ENCODE measurements at regions not wholly inside any gene's neighbourhood (a gene's known extent, or its start where the extent isn't known, plus 50 kb on each side); places are given as distances from the start of the nearest gene placed in this dataset.

- peaks cover 2% of the 10 kb centered on the region for H3K27me3 Mint-ChIP-seq (ENCODE audit: low read depth)
- DNase-seq (ENCODE audit: low spot score in 2 of 2, unreplicated experiment in 2 of 2): no peak
- no peak overlapping the region for H3K27ac Mint-ChIP-seq
- peaks cover 2% of the 10 kb centered on the region for H3K36me3 Mint-ChIP-seq
- H3K4me1 Mint-ChIP-seq: no peaks in the 10 kb centered on the region
- peaks cover 23% of the 10 kb centered on the region for H3K9me3 Mint-ChIP-seq
- TF ChIP-seq CTCF (IDR thresholded peaks at IDR 0.05; ENCODE audit: unreplicated experiment): no peak
- H3K4me3 Mint-ChIP-seq: no peak overlapping the region
Measured at GRCh38 chr15:24752354-24752753, 76.8 kb downstream of the NPAP1 start.

GRCh38 chr15:24756101-24756500 is 80.5 kb downstream of the NPAP1 start:
- no peak overlapping the region for H3K27ac Mint-ChIP-seq
- H3K4me1 Mint-ChIP-seq: no peaks in the 10 kb centered on the region
- TF ChIP-seq CTCF (IDR thresholded peaks at IDR 0.05; ENCODE audit: unreplicated experiment): no peak
- H3K4me3 Mint-ChIP-seq: no peak overlapping the region
- DNase-seq (ENCODE audit: low spot score in 2 of 2, unreplicated experiment in 2 of 2): no peak
- H3K36me3 Mint-ChIP-seq: no peaks in the 10 kb centered on the region
- peaks cover 11% of the 10 kb centered on the region for H3K27me3 Mint-ChIP-seq (ENCODE audit: low read depth)
- H3K9me3 Mint-ChIP-seq: peaks cover 29% of the 10 kb centered on the region

GRCh38 chr15:24760066-24760465 is 84.5 kb downstream of the NPAP1 start:
- Mint-ChIP-seq H3K9me3 (peaks cover 37% of the 10 kb centered on the region), H3K27ac (no peak overlapping the region), H3K27me3 (ENCODE audit: low read depth) (peaks cover 10% of the 10 kb centered on the region), H3K4me1 (no peaks in the 10 kb centered on the region), H3K36me3 (no peaks in the 10 kb centered on the region), H3K4me3 (no peak overlapping the region)
- TF ChIP-seq CTCF (IDR thresholded peaks at IDR 0.05; ENCODE audit: unreplicated experiment): no peak
- DNase-seq (ENCODE audit: low spot score in 2 of 2, unreplicated experiment in 2 of 2): no peak

GRCh38 chr15:24761704-24762302 is 86.2 kb downstream of the NPAP1 start:
- DNase-seq (ENCODE audit: low spot score in 2 of 2, unreplicated experiment in 2 of 2): no peak
- Mint-ChIP-seq H3K4me1 (no peaks in the 10 kb centered on the region), H3K27ac (no peak overlapping the region), H3K4me3 (no peak overlapping the region), H3K27me3 (ENCODE audit: low read depth) (peaks cover 10% of the 10 kb centered on the region), H3K36me3 (no peaks in the 10 kb centered on the region), H3K9me3 (peaks cover 34% of the 10 kb centered on the region)
- TF ChIP-seq CTCF (IDR thresholded peaks at IDR 0.05; ENCODE audit: unreplicated experiment): peak; percentile 38

GRCh38 chr15:24763891-24764290 is 88.3 kb downstream of the NPAP1 start:
- DNase-seq (ENCODE audit: low spot score in 2 of 2, unreplicated experiment in 2 of 2): no peak
- Mint-ChIP-seq H3K4me1 (no peaks in the 10 kb centered on the region), H3K27ac (no peak overlapping the region), H3K4me3 (no peak overlapping the region), H3K9me3 (peaks cover 23% of the 10 kb centered on the region), H3K27me3 (ENCODE audit: low read depth) (peaks cover 14% of the 10 kb centered on the region), H3K36me3 (no peaks in the 10 kb centered on the region)
- TF ChIP-seq CTCF (IDR thresholded peaks at IDR 0.05; ENCODE audit: unreplicated experiment): no peak
